GM19455 (cell line): ENCODE measurements at regions not wholly inside any gene's neighbourhood (a gene's known extent, or its start where the extent isn't known, plus 50 kb on each side); places are given as distances from the start of the nearest gene placed in this dataset.

Experiments
- ATAC-seq: cut with Tn5 transposase; IDR thresholded peaks from one replicate; pipeline ENCODE4 v1.9.1; 2021; ENCODE audit not compliant: unreplicated experiment

DNA sequence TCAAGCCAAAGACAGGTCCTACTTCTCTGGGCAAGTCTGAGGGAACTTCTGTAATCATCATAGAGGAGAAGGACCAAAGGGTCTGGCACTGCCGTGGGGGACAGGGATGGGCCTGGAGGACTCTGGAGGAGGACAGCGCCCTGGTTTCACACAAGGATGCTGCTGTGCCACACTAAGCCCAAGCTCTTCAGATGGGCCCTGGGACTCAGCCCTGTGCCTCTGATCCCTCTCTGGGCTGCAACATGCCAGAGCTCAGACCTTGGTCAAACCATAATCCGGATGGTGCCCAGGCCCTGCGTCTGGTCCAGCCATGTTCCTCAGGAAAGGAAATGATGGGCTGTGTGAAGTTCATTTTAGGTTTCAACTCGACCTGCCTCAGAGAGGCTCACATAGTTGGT, 222.0 kb upstream of the COPS8 start:
- ATAC-seq: no peak

DNA sequence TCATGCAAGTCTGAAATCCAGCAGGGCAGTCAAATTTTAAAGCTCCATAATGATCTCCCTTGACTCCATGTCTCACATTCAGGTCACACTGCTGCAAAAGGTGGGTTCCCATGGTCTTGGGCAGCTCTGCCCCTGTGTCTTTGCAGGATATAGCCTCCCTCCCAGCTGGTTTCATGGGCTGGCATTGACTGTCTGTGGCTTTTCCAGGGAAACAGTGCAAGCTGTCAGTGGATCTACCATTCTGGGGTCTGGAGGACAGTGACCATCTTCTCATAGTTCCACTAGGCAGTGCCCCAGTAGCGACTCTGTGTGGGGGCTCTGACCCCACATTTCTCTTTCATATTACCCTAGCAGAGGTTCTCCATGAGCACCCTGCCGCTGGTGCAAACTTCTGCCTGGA, 220.6 kb upstream of the COPS8 start:
- ATAC-seq: no peak

DNA sequence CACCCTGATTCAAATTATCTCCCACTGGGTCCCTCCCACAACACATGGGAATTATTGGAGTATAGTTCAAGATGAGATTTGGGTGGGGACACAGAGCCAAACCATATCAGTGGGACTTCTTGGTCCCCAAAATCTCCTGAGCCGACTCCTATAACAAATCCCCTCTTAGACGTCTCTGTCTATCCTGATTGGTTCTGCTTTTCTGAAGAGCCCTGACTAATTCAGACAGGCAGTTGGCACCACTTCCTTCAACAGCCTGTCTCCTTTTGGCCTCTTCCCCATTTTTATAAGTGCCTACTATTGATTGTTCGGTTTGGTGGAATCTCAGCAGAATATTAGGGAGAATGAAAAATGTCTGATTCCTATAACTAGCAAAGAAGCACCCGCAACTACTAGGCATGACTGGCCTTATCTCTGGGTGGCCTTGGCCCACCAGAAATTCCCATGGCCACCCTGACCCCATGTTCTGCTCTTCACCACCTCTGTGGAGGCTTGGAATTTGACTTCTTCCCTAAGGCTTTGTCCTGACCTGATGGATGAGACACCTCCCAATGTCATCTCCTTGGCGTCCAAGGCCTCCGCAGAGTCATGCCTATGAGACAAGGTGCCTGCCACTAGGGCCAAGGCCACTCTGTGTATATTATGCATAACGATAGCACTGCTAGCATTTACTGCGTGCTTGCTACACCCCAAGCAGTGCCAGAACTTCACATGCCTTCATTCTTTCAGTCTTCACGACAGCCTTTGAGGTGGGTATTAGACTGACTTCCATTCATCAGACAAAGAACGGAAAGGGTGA, 218.9 kb upstream of the COPS8 start:
- ATAC-seq: no peak

DNA sequence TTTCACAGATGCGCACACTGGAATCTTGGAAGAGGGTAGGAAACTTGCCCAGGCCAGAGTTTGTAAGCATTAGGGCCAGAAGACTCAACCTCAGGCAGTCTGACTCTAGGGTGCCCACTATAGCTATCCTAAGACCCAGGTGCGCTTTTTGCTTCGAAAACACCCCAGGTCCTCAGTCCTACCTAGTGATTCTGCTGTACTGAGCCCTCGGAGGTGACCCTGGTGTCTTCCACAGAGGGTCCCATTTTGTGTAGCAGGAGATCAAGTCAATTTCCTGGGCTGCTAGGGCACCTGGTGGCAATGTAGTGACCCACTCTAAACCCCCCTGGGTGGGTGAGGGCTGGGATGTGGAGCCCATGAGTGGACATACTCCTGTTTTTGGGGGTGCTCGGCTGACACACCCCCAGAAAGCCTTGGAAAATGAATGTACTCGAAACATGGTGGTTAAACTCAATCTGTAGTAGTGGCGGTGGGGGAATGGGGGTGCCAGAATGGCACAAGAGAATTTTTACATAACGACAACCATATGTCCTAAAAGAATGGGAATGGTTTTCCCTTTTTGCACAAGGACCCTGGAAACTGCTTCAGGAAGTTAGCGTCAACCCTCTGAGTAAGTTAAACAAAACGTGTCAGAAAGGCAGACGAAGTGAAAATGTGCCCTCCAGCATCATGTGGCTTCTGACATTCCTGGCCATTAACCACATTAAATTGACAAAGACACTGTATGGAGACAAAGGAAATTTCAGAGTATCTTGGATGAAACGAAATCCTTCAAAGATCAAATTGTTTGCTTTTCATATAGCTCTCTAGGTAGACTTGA, 218.0 kb upstream of the COPS8 start:
- ATAC-seq: no peak

DNA sequence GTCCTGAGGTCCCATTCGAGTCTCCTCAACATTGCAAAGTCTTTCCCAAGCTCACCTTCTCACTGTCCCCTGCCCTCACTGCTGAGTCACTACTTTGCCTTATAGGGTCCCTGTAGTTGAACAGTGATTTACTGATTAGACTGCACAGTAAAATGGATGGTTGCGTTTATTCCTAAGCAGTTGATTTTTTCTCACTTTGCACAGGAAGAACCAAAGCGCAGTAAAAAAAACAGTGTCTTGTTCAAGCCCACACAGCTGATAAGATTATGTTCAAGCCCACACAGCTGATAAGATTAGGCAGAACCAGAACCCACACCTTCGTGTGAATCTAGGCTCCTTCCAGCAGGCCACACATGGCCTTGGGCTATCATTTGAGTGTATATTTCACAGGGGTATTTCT, 215.3 kb upstream of the COPS8 start:
- ATAC-seq: no peak

DNA sequence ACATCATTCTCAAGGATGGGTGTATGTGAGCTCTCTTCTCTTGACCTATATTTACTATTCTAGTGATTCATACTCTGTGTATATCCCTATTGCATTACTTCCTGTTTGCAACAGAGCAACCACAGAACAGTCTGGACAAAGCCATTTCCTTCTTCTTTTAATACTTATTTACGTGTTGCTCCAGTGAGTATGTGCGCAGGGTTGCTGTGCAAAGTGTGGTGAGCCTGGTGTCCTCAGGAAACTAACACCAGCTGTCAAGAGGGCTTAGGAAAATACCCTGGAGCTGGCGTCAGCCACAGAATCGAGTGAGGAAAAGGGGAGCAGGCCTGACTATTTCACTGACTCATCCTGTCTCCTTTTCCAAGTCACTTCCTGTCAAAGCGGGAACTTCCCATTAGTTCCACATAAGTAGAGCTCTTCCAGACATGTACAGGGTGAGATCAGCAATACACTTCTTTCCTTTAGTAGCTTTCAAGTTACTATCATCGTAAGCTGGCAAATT, 214.1 kb upstream of the COPS8 start:
- ATAC-seq: no peak

DNA sequence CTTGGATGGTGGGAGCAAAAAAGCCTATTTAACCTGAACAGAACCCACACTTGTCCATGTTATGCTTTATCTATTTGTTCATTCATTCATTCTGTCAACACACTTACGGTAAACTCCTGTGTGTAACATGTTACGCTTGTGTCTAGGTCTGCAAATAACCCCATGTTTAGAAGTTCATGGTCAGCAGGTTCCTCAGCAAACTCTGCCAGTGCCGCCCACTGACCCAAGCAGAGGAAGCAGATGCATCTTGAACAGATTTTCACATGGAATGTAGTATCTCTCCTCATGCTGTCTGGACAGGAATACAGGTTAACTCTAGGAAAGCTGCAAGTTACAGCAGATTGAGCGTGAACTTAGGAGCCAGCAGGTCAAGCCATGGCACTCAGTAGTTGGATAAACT, 213.7 kb upstream of the COPS8 start:
- ATAC-seq: no peak

DNA sequence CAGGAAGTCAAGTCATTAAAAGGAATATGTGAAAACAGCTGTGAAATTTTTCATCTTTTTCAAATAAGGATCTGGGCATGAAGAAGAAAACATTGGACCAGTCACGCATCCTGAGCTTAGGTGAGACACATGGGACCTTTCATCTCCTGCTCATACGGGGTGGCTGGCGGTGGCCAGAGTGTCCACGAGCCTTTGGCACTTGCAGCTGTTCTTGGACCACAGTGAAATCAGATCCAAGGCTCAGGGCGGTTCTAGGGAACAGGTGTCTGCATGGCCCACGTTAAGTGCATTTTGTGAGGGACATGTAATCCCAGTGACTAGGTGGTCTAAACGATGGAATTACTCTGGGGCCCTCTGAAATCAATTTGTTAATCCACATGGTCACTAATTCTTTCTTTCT, 212.7 kb upstream of the COPS8 start:
- ATAC-seq: no peak

DNA sequence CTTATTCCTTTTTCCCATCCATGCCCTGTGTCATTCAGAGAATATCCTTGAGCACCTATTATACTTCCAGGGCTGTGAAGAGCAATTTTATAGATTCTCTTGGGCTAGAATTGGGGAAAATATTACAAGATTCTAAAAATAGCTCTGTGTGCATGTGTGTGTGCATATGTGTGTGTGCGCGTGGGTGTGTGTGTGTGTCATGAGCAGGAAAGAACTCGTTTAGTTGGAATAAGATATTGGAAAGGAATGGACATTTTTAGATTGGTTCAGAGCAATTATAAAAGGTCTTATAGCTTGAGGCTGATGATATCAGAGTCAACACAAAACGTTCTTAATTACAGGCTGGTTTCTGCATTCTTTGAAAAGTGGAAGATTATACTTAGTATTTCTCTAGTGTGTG, 212.1 kb upstream of the COPS8 start:
- ATAC-seq: no peak

DNA sequence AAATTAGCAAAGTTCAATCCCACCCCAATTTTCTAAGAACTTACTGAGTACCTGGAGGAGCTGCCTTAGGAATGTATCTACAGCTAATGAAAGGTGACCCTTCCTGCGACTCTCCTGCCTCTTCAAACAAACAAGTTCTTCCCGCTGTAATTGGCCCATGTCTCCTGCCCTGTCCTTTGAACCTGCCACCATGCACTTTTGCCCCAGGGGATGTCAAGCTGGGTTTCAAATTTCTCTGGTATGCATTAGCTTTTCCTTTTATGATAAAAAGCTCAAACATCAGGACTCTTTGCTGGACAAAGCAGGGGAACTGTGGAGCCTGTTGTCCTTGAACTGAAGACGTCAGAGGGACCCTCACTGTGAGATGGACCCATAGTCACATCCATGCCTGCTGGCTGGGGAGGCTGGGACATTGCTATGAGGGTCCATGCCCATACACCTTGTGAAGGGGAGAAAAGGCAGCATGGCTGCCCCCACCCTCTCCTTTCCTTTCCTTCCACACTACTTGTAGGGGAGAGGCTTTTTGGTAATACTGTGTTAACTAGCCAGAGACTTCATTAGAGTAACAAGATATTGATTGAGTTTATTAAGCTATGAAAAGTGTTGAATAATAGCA, 210.7 kb upstream of the COPS8 start:
- ATAC-seq: no peak

DNA sequence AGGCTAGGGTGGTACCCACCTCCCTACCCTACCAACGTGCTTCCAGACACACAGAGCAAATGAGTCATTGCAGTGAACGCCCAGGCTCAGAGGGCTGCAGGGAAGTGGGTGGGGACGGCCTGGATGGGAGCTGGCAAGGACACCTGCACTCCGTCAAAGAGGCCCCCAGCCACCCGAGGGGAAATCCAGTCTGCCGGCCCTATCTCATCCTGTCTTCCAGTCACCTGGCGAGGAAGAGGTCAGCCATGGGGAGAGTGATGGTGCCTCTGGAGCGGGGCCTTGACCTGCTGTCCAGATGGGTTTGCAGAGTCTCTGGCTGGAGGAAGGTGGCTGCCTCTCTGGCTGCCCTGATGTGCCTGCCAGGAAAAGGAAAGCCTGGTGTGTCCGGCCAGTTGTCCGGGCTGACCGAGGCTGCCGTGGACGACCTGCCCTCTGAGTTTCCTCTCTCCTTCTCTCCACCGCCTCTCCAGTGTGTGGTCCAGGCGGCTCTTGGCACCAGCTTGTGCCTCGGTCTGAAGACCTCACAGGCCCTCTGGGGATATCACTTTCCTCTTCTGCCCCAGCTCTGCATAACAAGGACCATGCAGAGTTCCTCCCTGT, 209.7 kb upstream of the COPS8 start:
- ATAC-seq: no peak

DNA sequence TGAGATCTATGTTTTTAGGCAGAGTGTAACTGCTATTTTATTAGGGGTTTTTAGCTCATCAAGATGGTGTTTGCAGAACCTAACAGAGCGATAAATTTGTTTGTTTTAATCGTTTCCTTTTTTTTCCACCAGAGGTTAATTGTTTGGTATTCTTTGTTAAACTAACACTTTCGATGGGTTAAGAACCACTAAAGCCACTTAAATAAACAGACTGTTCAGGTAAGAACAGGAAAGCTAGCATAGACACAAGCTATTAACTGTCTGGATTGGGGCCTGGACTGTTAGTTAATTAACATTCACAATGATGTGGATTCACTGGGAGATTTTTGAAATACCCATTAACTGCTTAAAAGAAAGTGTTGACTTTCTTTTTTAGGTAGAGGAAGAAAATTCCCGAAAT, 209.0 kb upstream of the COPS8 start:
- ATAC-seq: no peak

DNA sequence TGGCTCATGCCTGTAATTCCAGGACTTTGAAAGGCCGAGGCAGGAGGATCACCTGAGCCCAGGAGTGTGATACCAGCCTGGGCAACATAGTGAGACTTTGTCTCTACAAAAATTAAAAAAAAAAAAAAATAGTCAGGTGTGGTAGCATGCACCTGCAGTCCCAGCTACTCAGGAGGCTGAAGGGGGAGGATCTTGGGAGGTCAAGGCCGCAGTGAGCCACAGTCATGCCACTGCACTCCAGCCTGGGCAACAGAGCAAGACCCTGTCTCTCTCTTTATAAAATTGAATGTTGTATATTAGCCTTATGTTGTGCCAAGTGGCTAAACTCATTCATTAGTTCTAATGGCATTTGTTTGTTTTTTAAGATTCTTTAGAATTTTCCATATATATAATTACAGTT, 207.7 kb upstream of the COPS8 start:
- ATAC-seq: no peak

DNA sequence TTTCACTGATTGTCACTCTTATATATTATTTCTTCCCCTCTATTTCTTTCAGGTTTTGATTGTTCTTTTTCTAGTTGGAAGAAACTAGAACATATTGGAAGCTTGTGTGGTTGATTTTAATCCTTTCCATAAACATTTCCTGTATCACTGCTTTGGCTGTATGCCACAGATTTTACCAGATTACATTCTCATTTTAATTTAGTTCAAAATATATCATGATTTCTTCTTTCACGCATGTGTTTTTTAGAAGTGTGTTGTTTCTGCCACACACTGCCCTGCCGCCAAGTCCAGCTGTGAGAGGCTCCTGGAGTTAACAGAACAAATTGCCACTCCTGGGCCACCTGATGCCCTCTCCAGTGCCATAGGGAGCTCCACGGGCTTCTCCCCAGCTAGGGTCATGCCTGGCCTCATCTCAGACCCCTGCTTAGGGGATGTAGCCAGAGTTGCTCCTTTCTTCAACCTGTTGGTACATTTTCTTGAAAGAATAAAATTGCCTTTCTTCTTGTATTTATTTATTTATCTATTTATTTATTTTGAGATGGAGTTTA, 206.2 kb upstream of the COPS8 start:
- no peak for ATAC-seq

DNA sequence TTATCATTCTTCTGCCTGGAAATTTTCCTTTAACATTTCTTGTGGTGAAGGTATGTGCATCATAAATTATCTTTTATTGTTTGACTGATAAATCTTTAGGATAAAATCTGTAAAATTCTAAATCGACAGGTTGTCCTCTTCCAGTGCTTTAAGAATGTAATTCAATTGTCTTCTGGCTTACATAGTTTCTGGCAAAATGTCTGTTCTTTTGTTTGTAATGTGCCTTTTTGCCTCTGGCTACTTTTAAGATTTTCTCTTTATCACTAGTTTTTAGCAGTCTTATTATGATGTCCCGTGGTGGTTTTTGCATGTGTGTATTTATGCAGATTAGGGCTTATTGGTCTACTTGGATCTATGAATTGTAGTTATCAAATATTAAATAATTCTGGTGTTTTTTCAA, 203.6 kb upstream of the COPS8 start:
- ATAC-seq: no peak

DNA sequence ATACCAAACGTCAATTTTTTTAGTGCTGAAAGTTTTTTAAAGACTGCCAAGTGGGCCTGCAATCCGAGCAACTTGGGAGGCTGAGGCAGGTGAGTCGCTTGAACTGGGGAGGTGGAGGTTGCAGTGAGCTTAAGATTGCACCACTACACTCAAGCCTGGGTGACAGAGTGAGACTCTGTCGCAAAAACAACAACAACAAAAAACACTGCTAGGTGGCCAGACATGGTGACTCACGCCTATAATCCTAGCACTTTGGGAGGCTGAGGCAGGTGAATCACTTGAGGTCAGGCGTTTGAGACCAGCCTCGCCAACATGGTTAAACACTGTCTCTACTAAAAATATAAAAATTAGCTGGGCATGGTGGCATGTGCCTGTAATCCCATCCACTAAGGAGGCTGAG, 202.8 kb upstream of the COPS8 start:
- no peak for ATAC-seq

DNA sequence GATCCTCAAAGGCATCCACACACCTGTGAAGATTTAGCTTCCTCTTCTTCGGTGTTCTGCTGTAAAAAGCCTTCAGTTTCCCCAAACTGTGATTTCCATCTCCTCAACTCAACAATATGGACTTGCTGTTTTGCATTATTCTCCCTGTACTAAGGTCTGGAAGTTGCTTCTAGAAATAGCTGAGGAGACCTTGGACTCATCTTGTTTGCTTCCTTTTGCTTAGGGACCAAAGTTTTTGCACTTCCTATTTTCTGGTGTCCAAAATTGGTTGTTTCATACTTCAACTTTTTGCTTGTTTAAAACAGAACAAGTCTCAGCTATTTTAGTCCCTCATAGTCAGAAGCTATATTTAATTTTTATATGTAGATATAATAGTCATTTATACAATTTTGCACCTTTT, 201.9 kb upstream of the COPS8 start:
- ATAC-seq: no peak

DNA sequence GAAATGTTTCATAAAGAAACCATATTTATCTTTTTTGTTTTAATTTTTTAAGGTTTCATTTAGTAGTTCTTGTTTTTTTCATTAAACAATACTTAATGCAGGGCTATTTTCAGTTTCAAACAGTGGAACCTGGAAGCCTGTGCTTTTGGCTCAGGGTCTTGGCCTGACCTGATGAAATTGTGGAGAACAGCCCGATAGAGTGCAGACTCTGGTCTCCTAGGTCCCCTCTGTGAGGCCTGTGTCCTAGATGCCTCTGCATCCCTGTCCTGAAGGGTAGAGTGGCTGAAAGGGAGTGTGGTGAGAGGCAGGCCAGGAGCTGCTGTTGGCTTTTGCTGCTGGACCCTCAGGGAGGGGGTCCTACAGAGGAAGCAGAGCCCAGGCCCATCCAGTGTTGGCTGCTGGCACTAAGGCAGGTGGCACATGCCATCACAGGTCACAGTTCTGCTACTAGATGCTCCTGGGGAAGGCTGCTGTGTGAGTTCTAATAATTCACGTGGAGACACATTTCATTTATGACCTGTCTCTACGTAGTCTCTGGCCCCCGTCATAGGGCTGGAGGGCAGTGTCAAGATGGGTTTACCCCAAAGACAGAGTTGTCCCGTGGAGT, 201.0 kb upstream of the COPS8 start:
- no peak for ATAC-seq

DNA sequence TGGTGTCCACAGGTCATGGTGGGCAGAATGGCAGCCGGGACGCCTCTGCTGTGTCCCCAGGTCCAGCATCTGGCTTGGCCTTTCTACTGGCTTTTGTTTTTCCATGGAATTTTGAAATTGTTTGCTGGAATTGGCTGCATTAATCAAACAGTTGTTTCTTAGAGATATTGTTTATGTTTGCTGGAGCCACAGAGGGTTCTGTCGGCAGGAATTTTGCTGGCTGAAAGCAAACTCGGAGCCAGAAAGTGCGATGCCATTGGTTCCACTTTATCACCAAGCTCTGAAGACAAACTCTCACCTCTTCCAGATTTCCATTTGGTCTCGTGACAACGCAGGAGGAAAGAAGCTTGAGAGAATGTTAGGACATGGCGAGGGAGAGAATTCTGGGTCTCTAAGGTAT, 199.2 kb upstream of the COPS8 start:
- no peak for ATAC-seq

DNA sequence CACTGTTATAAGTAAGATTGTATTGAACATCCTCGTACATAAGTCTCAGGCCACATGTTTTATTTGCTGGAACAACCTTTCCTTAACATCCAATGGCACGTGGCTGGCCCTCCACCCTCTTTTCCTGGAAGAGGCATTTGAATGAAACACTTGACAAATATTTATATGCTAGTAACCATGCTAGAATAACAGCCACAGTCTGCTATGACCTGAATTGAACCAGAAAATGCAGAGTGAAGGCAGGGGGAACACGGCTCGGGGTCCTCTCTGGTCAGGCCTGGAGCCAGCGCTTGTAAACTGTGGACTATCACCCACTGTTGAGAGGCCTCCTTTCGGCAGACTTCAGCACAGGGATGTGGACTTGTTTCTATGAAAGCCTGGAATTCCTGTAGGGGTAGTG, 198.2 kb upstream of the COPS8 start:
- no peak for ATAC-seq
